GM18507 (cell line): ENCODE measurements at regions not wholly inside any gene's neighbourhood (a gene's known extent, or its start where the extent isn't known, plus 50 kb on each side); places are given as distances from the start of the nearest gene placed in this dataset.
"Not testable (repeated sequence)": the region's sequence is repeated elsewhere in the genome, so short reads cannot be mapped to it uniquely, and the experiment has no call there.

Source experiments
- DNase-seq: peaks from one replicate; pipeline ENCODE4 v3.0.0; 2011; ENCODE audit warnings: low read depth; ENCODE audit not compliant: insufficient read length; ENCODE audit errors: extremely low spot score
- FAIRE-seq: peaks from 2 replicates; lab custom pipeline; 2011; peaks lifted over from hg19 to GRCh38; lab: Jason Lieb, UNC

- FAIRE-seq, DNase-seq: not testable (repeated sequence)
Observed at GRCh38 chr17:43345515-43345914, 53.3 kb upstream of the ARL4D start.

GRCh38 chr17:43344685-43345084 is 54.1 kb upstream of the ARL4D start:
- FAIRE-seq (no peak), DNase-seq (no peak)

- DNase-seq (no peak), FAIRE-seq (no peak)
Observed at GRCh38 chr17:43342589-43342890, 56.3 kb upstream of the ARL4D start.

- no peak for DNase-seq
- FAIRE-seq = no peak
Observed at GRCh38 chr17:43341715-43342588, 56.8 kb upstream of the ARL4D start.

- DNase-seq = no peak
- peak; percentile 79 for FAIRE-seq
Observed at GRCh38 chr17:43338886-43339516, 59.8 kb upstream of the ARL4D start.

- no peak for DNase-seq
- no peak for FAIRE-seq
Observed at GRCh38 chr17:43337684-43338428, 60.9 kb upstream of the ARL4D start.

- FAIRE-seq (no peak), DNase-seq (no peak)
Observed at GRCh38 chr17:43334738-43335402, 63.9 kb upstream of the ARL4D start.

- FAIRE-seq = no peak
- DNase-seq = no peak
Observed at GRCh38 chr17:43333433-43333943, 65.3 kb upstream of the ARL4D start.

- FAIRE-seq = no peak
Observed at GRCh38 chr17:43332230-43332629, 66.6 kb upstream of the ARL4D start.

GRCh38 chr17:43330876-43331639 is 67.7 kb upstream of the ARL4D start:
- no peak for FAIRE-seq
- no peak for DNase-seq

More at GRCh38 chr17:43332230-43332629, 66.6 kb upstream of the ARL4D start:
- DNase-seq = no peak

GRCh38 chr17:43329183-43329582 is 69.6 kb upstream of the ARL4D start:
- DNase-seq = no peak
- FAIRE-seq = no peak

GRCh38 chr17:43328650-43329049 is 70.1 kb upstream of the ARL4D start:
- FAIRE-seq = no peak
- no peak for DNase-seq

- DNase-seq = no peak
- no peak for FAIRE-seq
Observed at GRCh38 chr17:43327834-43328420, 70.9 kb upstream of the ARL4D start.

GRCh38 chr17:43327421-43327820 is 71.4 kb upstream of the ARL4D start:
- DNase-seq (no peak), FAIRE-seq (no peak)

GRCh38 chr17:43326490-43327275 is 72.1 kb upstream of the ARL4D start:
- no peak for DNase-seq
- no peak for FAIRE-seq

- FAIRE-seq (no peak), DNase-seq (no peak)
Observed at GRCh38 chr17:43324205-43324893, 74.4 kb upstream of the ARL4D start.

- no peak for DNase-seq
- FAIRE-seq = no peak
Observed at GRCh38 chr17:43319293-43320124, 79.3 kb upstream of the ARL4D start.
